ENCODE measurements at regions not wholly inside any gene's neighbourhood (a gene's known extent, or its start where the extent isn't known, plus 50 kb on each side); places are given as distances from the start of the nearest gene placed in this dataset.
"Not testable (repeated sequence)": the region's sequence is repeated elsewhere in the genome, so short reads cannot be mapped to it uniquely, and the experiment has no call there.

GRCh38 chr9:102178811-102179210 lies 440.4 kb upstream of the GRIN3A start:
- Mint-ChIP-seq H3K36me3 (no peaks in the 10 kb centered on the region), H3K4me1 (no peaks in the 10 kb centered on the region), H3K9me3 (peaks cover 7% of the 10 kb centered on the region), H3K4me3 (no peak overlapping the region), H3K27me3 (no peaks in the 10 kb centered on the region), H3K27ac (no peak overlapping the region)
- no peak for DNase-seq
- CTCF ChIA-PET, result no interaction called here

GRCh38 chr9:102174202-102174601 lies 435.8 kb upstream of the GRIN3A start:
- H3K27me3 Mint-ChIP-seq, CTCF ChIA-PET, H3K4me1 Mint-ChIP-seq, H3K27ac Mint-ChIP-seq, DNase-seq, H3K36me3 Mint-ChIP-seq, H3K4me3 Mint-ChIP-seq, H3K9me3 Mint-ChIP-seq: not testable (repeated sequence)

- H3K9me3 Mint-ChIP-seq, result no peaks in the 10 kb centered on the region
- H3K36me3 Mint-ChIP-seq, result no peaks in the 10 kb centered on the region
- H3K27me3 Mint-ChIP-seq, result no peaks in the 10 kb centered on the region
- no peak overlapping the region for H3K27ac Mint-ChIP-seq
- DNase-seq, result no peak
- no peak overlapping the region for H3K4me3 Mint-ChIP-seq
- CTCF ChIA-PET, result no interaction called here
- no peaks in the 10 kb centered on the region for H3K4me1 Mint-ChIP-seq
These were observed 425.8 kb upstream of the GRIN3A start for GRCh38 chr9:102164247-102164646.

- H3K27ac Mint-ChIP-seq, H3K4me1 Mint-ChIP-seq, CTCF ChIA-PET, H3K4me3 Mint-ChIP-seq, H3K36me3 Mint-ChIP-seq, H3K9me3 Mint-ChIP-seq, DNase-seq, H3K27me3 Mint-ChIP-seq: not testable (repeated sequence)
These were observed 414.6 kb upstream of the GRIN3A start for GRCh38 chr9:102153081-102153480.

- Mint-ChIP-seq H3K36me3 (no peaks in the 10 kb centered on the region), H3K27ac (no peak overlapping the region), H3K4me3 (no peak overlapping the region), H3K27me3 (no peaks in the 10 kb centered on the region), H3K9me3 (peaks cover 7% of the 10 kb centered on the region), H3K4me1 (no peaks in the 10 kb centered on the region)
- CTCF ChIA-PET, result no interaction called here
- DNase-seq, result no peak
These were observed 397.3 kb upstream of the GRIN3A start for GRCh38 chr9:102135768-102136167.

- Mint-ChIP-seq H3K9me3 (peaks cover 8% of the 10 kb centered on the region), H3K4me3 (no peak overlapping the region), H3K4me1 (no peaks in the 10 kb centered on the region), H3K36me3 (no peaks in the 10 kb centered on the region), H3K27ac (no peak overlapping the region), H3K27me3 (no peaks in the 10 kb centered on the region)
- CTCF ChIA-PET, result no interaction called here
- no peak for DNase-seq
These were observed 386.0 kb upstream of the GRIN3A start for GRCh38 chr9:102124465-102124864.

GRCh38 chr9:102114557-102114956 lies 376.1 kb upstream of the GRIN3A start:
- no peak overlapping the region for H3K4me3 Mint-ChIP-seq
- H3K27ac Mint-ChIP-seq, result no peak overlapping the region
- DNase-seq, result no peak
- H3K4me1 Mint-ChIP-seq, result no peaks in the 10 kb centered on the region
- CTCF ChIA-PET, result no interaction called here
- no peaks in the 10 kb centered on the region for H3K36me3 Mint-ChIP-seq
- peaks cover 10% of the 10 kb centered on the region for H3K9me3 Mint-ChIP-seq
- H3K27me3 Mint-ChIP-seq, result no peaks in the 10 kb centered on the region

- DNase-seq, result no peak
- no peak overlapping the region for H3K27ac Mint-ChIP-seq
- H3K27me3 Mint-ChIP-seq, result no peaks in the 10 kb centered on the region
- H3K4me1 Mint-ChIP-seq, result no peaks in the 10 kb centered on the region
- no peaks in the 10 kb centered on the region for H3K36me3 Mint-ChIP-seq
- CTCF ChIA-PET, result no interaction called here
- peaks cover 5% of the 10 kb centered on the region for H3K9me3 Mint-ChIP-seq
- no peak overlapping the region for H3K4me3 Mint-ChIP-seq
These were observed 374.7 kb upstream of the GRIN3A start for GRCh38 chr9:102113191-102113590.

- Mint-ChIP-seq H3K36me3 (no peaks in the 10 kb centered on the region), H3K27ac (no peak overlapping the region), H3K9me3 (peaks cover 3% of the 10 kb centered on the region), H3K27me3 (no peaks in the 10 kb centered on the region), H3K4me1 (no peaks in the 10 kb centered on the region), H3K4me3 (no peak overlapping the region)
- DNase-seq, result no peak
- CTCF ChIA-PET, result no interaction called here
These were observed 368.0 kb upstream of the GRIN3A start for GRCh38 chr9:102106439-102106838.

GRCh38 chr9:102101723-102102122 lies 363.3 kb upstream of the GRIN3A start:
- no peaks in the 10 kb centered on the region for H3K27me3 Mint-ChIP-seq
- no peaks in the 10 kb centered on the region for H3K4me1 Mint-ChIP-seq
- no peak overlapping the region for H3K27ac Mint-ChIP-seq
- no peak for DNase-seq
- no peaks in the 10 kb centered on the region for H3K9me3 Mint-ChIP-seq
- H3K4me3 Mint-ChIP-seq, result no peak overlapping the region
- CTCF ChIA-PET, result no interaction called here
- no peaks in the 10 kb centered on the region for H3K36me3 Mint-ChIP-seq

GRCh38 chr9:102087141-102087540 lies 348.7 kb upstream of the GRIN3A start:
- no peaks in the 10 kb centered on the region for H3K27me3 Mint-ChIP-seq
- no peak overlapping the region for H3K4me3 Mint-ChIP-seq
- H3K4me1 Mint-ChIP-seq, result no peaks in the 10 kb centered on the region
- H3K9me3 Mint-ChIP-seq, result no peaks in the 10 kb centered on the region
- H3K36me3 Mint-ChIP-seq, result no peaks in the 10 kb centered on the region
- DNase-seq, result no peak
- CTCF ChIA-PET, result no interaction called here
- no peak overlapping the region for H3K27ac Mint-ChIP-seq

- Mint-ChIP-seq H3K4me1 (no peaks in the 10 kb centered on the region), H3K9me3 (no peaks in the 10 kb centered on the region), H3K4me3 (no peak overlapping the region), H3K27me3 (no peaks in the 10 kb centered on the region), H3K36me3 (no peaks in the 10 kb centered on the region), H3K27ac (no peak overlapping the region)
- CTCF ChIA-PET, result no interaction called here
- DNase-seq, result no peak
These were observed 347.1 kb upstream of the GRIN3A start for GRCh38 chr9:102085548-102085947.

- no peak overlapping the region for H3K27ac Mint-ChIP-seq
These were observed 333.8 kb upstream of the GRIN3A start for GRCh38 chr9:102072059-102072764.

GRCh38 chr9:102069969-102070368 lies 331.5 kb upstream of the GRIN3A start:
- no peaks in the 10 kb centered on the region for H3K27me3 Mint-ChIP-seq
- no peaks in the 10 kb centered on the region for H3K36me3 Mint-ChIP-seq
- no peak overlapping the region for H3K27ac Mint-ChIP-seq
- no peaks in the 10 kb centered on the region for H3K4me1 Mint-ChIP-seq
- H3K4me3 Mint-ChIP-seq, result no peak overlapping the region
- DNase-seq, result no peak
- CTCF ChIA-PET, result no interaction called here
- H3K9me3 Mint-ChIP-seq, result no peaks in the 10 kb centered on the region

More at GRCh38 chr9:102072059-102072764, 333.8 kb upstream of the GRIN3A start:
- no peak overlapping the region for H3K4me3 Mint-ChIP-seq
- H3K9me3 Mint-ChIP-seq, result no peaks in the 10 kb centered on the region
- no peak for DNase-seq
- H3K4me1 Mint-ChIP-seq, result no peaks in the 10 kb centered on the region
- no peaks in the 10 kb centered on the region for H3K36me3 Mint-ChIP-seq
- H3K27me3 Mint-ChIP-seq, result no peaks in the 10 kb centered on the region
- CTCF ChIA-PET, result interaction anchor here (0.6 kb wide), 1 partner anchor 1569 kb away, joined by 3 read pairs; no protein-coding TSS in a partner anchor

GRCh38 chr9:102054811-102055210 lies 316.4 kb upstream of the GRIN3A start:
- CTCF ChIA-PET, result no interaction called here
- Mint-ChIP-seq H3K27me3 (no peaks in the 10 kb centered on the region), H3K4me3 (no peak overlapping the region), H3K36me3 (no peaks in the 10 kb centered on the region), H3K9me3 (peaks cover 4% of the 10 kb centered on the region), H3K4me1 (peaks cover 11% of the 10 kb centered on the region), H3K27ac (no peak overlapping the region)
- DNase-seq, result no peak
